Esophagus squamous epithelium (tissue), 4 donors: ENCODE measurements at regions not wholly inside any gene's neighbourhood (a gene's known extent, or its start where the extent isn't known, plus 50 kb on each side); places are given as distances from the start of the nearest gene placed in this dataset.

ENCODE experiments used
- CTCF ChIP-seq, 6 experiments: fragments of 450-650 bp in 4 of 6; fragments of 200-600 bp in 2 of 6; sonication (generic) in 2 of 6; IDR thresholded peaks; one replicate each; pipeline ENCODE4 v1.5.1; 2016 to 2019; ENCODE audit warnings: antibody characterized with exemption in 6 of 6, mild to moderate bottlenecking in 4 of 6, moderate library complexity in 4 of 6
- POLR2A ChIP-seq, 4 donors: fragments of 450-650 bp; IDR thresholded peaks; one replicate each; pipeline ENCODE4 v1.6.1; 2017; ENCODE audit warnings: antibody characterized with exemption in 4 of 4, mild to moderate bottlenecking in 4 of 4, moderate library complexity in 3 of 4

- TF ChIP-seq POLR2A (IDR thresholded peaks at IDR 0.05), result no peak
- no peak for TF ChIP-seq CTCF (IDR thresholded peaks at IDR 0.05)
Measured at GRCh38 chr6:67361264-67361663, 1273.8 kb upstream of the ADGRB3 start.
